ENCODE measurements at regions not wholly inside any gene's neighbourhood (a gene's known extent, or its start where the extent isn't known, plus 50 kb on each side); places are given as distances from the start of the nearest gene placed in this dataset.

- no peak for TF ChIP-seq CTCF (conservative IDR thresholded peaks at IDR 0.05; ENCODE audit: low read depth, low read length)
Measured at GRCh38 chr3:151644020-151644620, 89.6 kb upstream of the AADACL2 start.

GRCh38 chr3:151639418-151639740 is 94.3 kb upstream of the AADACL2 start:
- H3K9ac ChIP-seq = no peak overlapping the region
- H4K20me1 ChIP-seq (ENCODE audit: insufficient read depth) = no peaks in the 10 kb centered on the region
- H2AFZ ChIP-seq (ENCODE audit: low read depth) = no peak overlapping the region
- no peaks in the 10 kb centered on the region for H3K36me3 ChIP-seq (ENCODE audit: insufficient read depth)
- H3K4me1 ChIP-seq (ENCODE audit: low read depth, poor library complexity, severe bottlenecking) = peaks cover 17% of the 10 kb centered on the region
- no peaks in the 10 kb centered on the region for H3K27me3 ChIP-seq (ENCODE audit: insufficient read depth, low read depth)
- no peak overlapping the region for H3K4me3 ChIP-seq (IDR thresholded peaks at IDR 0.05; ENCODE audit: insufficient read depth, low read depth, low read length)
- TF ChIP-seq CTCF (conservative IDR thresholded peaks at IDR 0.05; ENCODE audit: low read depth, low read length) = no peak
- H3K27ac ChIP-seq = no peak overlapping the region
- no peaks in the 10 kb centered on the region for H3K79me2 ChIP-seq (ENCODE audit: insufficient read depth, low read depth)
- no peak overlapping the region for H3K4me2 ChIP-seq

More at GRCh38 chr3:151644020-151644620, 89.6 kb upstream of the AADACL2 start:
- Histone ChIP-seq H3K9ac (no peak overlapping the region), H3K4me2 (no peak overlapping the region), H3K4me1 (ENCODE audit: low read depth, poor library complexity, severe bottlenecking) (no peaks in the 10 kb centered on the region), H3K27ac (no peak overlapping the region), H2AFZ (ENCODE audit: low read depth) (no peak overlapping the region), H3K27me3 (ENCODE audit: insufficient read depth, low read depth) (no peaks in the 10 kb centered on the region), H3K4me3 (IDR thresholded peaks at IDR 0.05; ENCODE audit: insufficient read depth, low read depth, low read length) (no peak overlapping the region), H3K36me3 (ENCODE audit: insufficient read depth) (no peaks in the 10 kb centered on the region), H4K20me1 (ENCODE audit: insufficient read depth) (no peaks in the 10 kb centered on the region), H3K79me2 (ENCODE audit: insufficient read depth, low read depth) (no peaks in the 10 kb centered on the region)

DNA sequence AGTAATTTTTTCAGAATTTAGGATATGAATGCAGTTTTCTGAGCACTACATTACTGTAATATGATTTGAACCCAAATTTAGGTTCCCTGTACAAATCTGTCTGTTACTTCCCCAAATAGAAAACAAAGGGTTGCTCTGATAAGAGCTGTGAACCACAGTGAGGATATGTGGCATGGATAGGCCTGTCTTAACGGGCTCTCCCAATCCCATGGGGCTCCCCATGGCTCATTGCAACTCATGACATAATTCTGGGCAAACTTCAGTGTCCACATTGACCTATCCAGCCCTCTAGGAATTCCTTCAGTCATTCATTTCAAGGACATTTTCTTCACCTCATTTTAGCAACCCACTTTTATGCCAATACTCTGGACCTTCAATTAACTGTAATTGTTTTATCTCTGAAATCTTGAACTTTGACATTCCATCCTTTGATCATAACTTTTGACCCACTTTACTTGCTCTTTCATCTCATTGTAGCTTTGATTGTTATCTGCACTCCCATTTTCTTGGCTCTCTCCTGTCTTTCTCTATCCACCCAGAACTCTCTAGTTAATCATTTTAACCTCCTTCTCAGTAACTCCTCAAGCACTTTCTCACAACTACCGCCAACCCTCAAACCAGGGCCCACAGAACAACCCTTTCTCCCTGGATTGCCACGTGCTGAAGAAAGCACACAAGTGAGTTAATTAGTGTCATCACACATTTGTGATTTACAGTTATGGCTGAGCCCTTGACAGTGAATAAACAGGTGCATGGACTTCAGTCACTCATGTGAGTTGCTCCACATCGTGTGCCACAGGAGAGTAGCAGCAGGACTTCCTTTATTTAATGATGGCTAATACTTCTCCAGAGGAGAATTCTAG is 94.9 kb upstream of the AADACL2 start:
- no peak overlapping the region for H2AFZ ChIP-seq (ENCODE audit: low read depth)
- H3K9ac ChIP-seq = no peak overlapping the region
- no peaks in the 10 kb centered on the region for H3K79me2 ChIP-seq (ENCODE audit: insufficient read depth, low read depth)
- H3K27ac ChIP-seq = no peak overlapping the region
- H4K20me1 ChIP-seq (ENCODE audit: insufficient read depth) = no peaks in the 10 kb centered on the region
- TF ChIP-seq CTCF (conservative IDR thresholded peaks at IDR 0.05; ENCODE audit: low read depth, low read length) = no peak
- no peaks in the 10 kb centered on the region for H3K27me3 ChIP-seq (ENCODE audit: insufficient read depth, low read depth)
- H3K4me1 ChIP-seq (ENCODE audit: low read depth, poor library complexity, severe bottlenecking) = peaks cover 17% of the 10 kb centered on the region
- no peaks in the 10 kb centered on the region for H3K36me3 ChIP-seq (ENCODE audit: insufficient read depth)
- H3K4me3 ChIP-seq (IDR thresholded peaks at IDR 0.05; ENCODE audit: insufficient read depth, low read depth, low read length) = no peak overlapping the region
- H3K4me2 ChIP-seq = no peak overlapping the region

- H2AFZ ChIP-seq (ENCODE audit: low read depth) = no peak overlapping the region
- no peaks in the 10 kb centered on the region for H4K20me1 ChIP-seq (ENCODE audit: insufficient read depth)
- no peak overlapping the region for H3K9ac ChIP-seq
- H3K4me1 ChIP-seq (ENCODE audit: low read depth, poor library complexity, severe bottlenecking) = peaks cover 17% of the 10 kb centered on the region
- H3K4me3 ChIP-seq (IDR thresholded peaks at IDR 0.05; ENCODE audit: insufficient read depth, low read depth, low read length) = no peak overlapping the region
- no peak overlapping the region for H3K4me2 ChIP-seq
- no peak for TF ChIP-seq CTCF (conservative IDR thresholded peaks at IDR 0.05; ENCODE audit: low read depth, low read length)
- H3K27ac ChIP-seq = no peak overlapping the region
- no peaks in the 10 kb centered on the region for H3K36me3 ChIP-seq (ENCODE audit: insufficient read depth)
- no peaks in the 10 kb centered on the region for H3K27me3 ChIP-seq (ENCODE audit: insufficient read depth, low read depth)
- H3K79me2 ChIP-seq (ENCODE audit: insufficient read depth, low read depth) = no peaks in the 10 kb centered on the region
Measured at GRCh38 chr3:151635905-151636304, 97.8 kb upstream of the AADACL2 start.

Data from KMS-11 (cell line).